Colonic mucosa (tissue), 4 donors: ENCODE measurements at regions not wholly inside any gene's neighbourhood (a gene's known extent, or its start where the extent isn't known, plus 50 kb on each side); places are given as distances from the start of the nearest gene placed in this dataset.

ENCODE experiments used
- DNase-seq: peaks from one replicate; pipeline ENCODE4 v3.0.0-alpha.2; 2020
- H3K27ac ChIP-seq: fragments of 200-600 bp; one replicate; pipeline ENCODE4 v1.8.0; 2021
- H3K27me3 ChIP-seq: fragments of 200-600 bp; one replicate; pipeline ENCODE4 v1.8.0; 2021
- H3K36me3 ChIP-seq: fragments of 200-600 bp; one replicate; pipeline ENCODE4 v1.8.0; 2021
- H3K4me1 ChIP-seq: fragments of 200-600 bp; one replicate; pipeline ENCODE4 v1.8.0; 2021; ENCODE audit warnings: mild to moderate bottlenecking
- H3K4me3 ChIP-seq: fragments of 200-600 bp; one replicate; pipeline ENCODE4 v1.8.0; 2021
- H3K9ac ChIP-seq, 2 donors: one replicate each; pipeline ENCODE4 v1.7.0; 2013; ENCODE audit warnings: control low read depth in 2 of 2, low read depth in 2 of 2, low read length in 2 of 2
- H3K9me3 ChIP-seq: fragments of 200-600 bp; one replicate; pipeline ENCODE4 v1.8.0; 2021
- CTCF ChIP-seq: fragments of 200-600 bp; IDR thresholded peaks from one replicate; pipeline ENCODE4 v1.8.0; 2022; ENCODE audit warnings: antibody characterized with exemption, mild to moderate bottlenecking
- intact Hi-C: fragments of 100-400 bp; cut with DNase I; formaldehyde crosslinking; loops from one replicate; pipeline ENCODE4 v1.14.1; 2022
- donor health status: healthy.
- donor health status: DM: no; HTN: no; CAD: no.
- donor health status: DM: no; HTN: no; CAD: no.

GRCh38 chr1:30534551-30534940 lies 188.8 kb downstream of the MATN1 start:
- Histone ChIP-seq H3K27ac (no peak overlapping the region), H3K36me3 (no peaks in the 10 kb centered on the region), H3K4me3 (no peak overlapping the region), H3K9ac (no peak overlapping the region), H3K4me1 (no peaks in the 10 kb centered on the region), H3K9me3 (no peaks in the 10 kb centered on the region), H3K27me3 (no peaks in the 10 kb centered on the region)
- DNase-seq, result no peak
- TF ChIP-seq CTCF, result no peak
- intact Hi-C loops, result no loop called here

DNA sequence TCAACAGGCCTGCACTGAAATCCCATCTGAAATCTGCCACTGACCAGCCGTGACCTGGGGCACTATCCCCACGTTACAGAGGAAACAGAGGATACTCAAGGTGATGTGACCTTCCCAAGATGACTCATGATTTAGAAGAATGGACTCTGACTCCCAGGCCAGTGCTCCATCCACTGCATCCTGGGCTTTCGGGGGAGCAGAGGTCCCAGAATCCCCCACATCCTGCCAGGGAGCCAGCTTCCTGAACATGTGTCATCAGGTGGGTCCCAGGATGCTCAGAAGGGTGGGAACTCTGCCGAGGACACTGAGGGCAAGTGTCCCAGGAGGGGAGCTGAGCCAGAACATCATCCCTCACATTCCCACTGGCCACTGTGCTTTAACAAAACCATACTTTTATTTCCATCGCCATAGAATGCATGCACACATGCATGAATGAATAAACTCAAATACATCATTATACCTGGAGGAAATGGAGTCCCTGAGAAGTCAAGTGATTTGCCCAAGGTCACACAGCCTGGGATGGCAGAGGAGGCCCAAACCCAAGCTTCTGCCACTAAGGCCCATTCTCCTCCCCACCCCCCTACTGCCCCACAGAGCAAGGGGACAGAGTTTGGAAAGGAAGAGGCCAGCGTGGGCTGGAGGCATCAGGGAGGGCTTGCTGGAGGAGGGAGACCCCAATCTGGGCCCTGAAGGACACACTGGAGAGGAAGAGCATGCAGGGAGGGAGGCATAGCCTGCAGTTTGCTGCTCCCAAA lies 189.4 kb downstream of the MATN1 start:
- Histone ChIP-seq H3K27me3 (no peaks in the 10 kb centered on the region), H3K9ac (no peak overlapping the region), H3K9me3 (no peaks in the 10 kb centered on the region), H3K27ac (no peak overlapping the region), H3K4me3 (no peak overlapping the region), H3K36me3 (no peaks in the 10 kb centered on the region), H3K4me1 (no peaks in the 10 kb centered on the region)
- no peak for DNase-seq
- intact Hi-C loops, result no loop called here
- TF ChIP-seq CTCF, result no peak

DNA sequence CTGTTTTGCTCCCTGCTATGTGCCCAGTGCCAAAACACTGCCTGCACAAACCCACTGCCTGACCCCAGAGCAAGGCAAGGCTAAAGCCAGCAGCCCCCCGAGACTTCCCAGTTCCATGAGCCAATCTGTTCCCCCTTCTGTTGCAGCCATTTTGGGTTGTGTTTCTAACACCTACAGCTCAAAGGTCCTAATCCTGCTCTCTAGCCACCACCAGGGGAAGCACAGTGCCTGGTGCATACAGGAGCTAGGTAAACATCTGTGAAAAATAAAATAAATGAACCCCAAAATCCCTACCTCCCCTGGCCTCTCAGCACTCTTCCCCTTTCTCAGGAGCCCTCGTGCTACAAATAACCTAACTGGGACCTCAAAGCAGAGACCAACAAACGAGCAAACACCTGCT lies 190.2 kb downstream of the MATN1 start:
- intact Hi-C loops, result no loop called here
- no peak overlapping the region for H3K27ac ChIP-seq
- H3K36me3 ChIP-seq, result no peaks in the 10 kb centered on the region
- no peaks in the 10 kb centered on the region for H3K9me3 ChIP-seq
- H3K27me3 ChIP-seq, result no peaks in the 10 kb centered on the region
- H3K4me1 ChIP-seq, result no peaks in the 10 kb centered on the region
- DNase-seq, result no peak
- TF ChIP-seq CTCF, result no peak
- H3K9ac ChIP-seq, result no peak overlapping the region
- no peak overlapping the region for H3K4me3 ChIP-seq

GRCh38 chr1:30532621-30533020 lies 190.8 kb downstream of the MATN1 start:
- intact Hi-C loops, result no loop called here
- Histone ChIP-seq H3K9ac (no peak overlapping the region), H3K27me3 (no peaks in the 10 kb centered on the region), H3K9me3 (no peaks in the 10 kb centered on the region), H3K36me3 (no peaks in the 10 kb centered on the region), H3K4me1 (no peaks in the 10 kb centered on the region), H3K27ac (no peak overlapping the region), H3K4me3 (no peak overlapping the region)
- TF ChIP-seq CTCF, result no peak
- no peak for DNase-seq

DNA sequence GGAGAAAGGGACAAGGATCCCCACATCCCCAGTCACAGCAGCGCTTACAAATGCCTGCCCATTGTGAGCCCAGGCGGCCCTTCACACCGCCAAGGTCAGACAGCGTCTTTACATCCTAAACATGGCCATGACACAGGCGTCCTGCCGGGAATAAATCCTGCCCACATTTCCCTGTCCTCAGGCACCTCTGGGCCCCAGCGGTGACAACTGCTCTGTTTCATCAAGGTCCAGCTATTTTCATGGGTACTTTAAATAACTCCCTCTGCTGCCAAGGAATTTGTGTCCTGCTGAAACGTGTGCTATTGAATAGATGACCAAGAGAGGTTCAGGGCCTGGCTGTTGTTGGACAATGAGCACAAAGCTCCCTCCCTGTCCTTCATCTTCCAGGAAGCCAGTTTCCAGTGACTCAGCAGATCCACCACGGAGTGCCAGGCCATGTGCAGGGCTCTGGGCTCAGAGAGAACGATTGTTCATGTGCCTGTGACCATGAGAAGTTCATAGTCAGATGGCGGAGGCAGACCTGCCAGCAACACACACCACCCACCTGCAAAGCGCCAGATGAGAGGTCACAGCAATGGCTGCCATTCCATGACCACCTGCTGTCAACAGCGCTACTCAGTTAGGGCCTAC lies 195.8 kb downstream of the MATN1 start:
- no peaks in the 10 kb centered on the region for H3K27me3 ChIP-seq
- TF ChIP-seq CTCF, result no peak
- H3K4me1 ChIP-seq, result no peaks in the 10 kb centered on the region
- H3K9me3 ChIP-seq, result no peaks in the 10 kb centered on the region
- H3K9ac ChIP-seq, result no peak overlapping the region
- H3K27ac ChIP-seq, result no peak overlapping the region
- no peak for DNase-seq
- no peaks in the 10 kb centered on the region for H3K36me3 ChIP-seq
- intact Hi-C loops, result no loop called here
- no peak overlapping the region for H3K4me3 ChIP-seq
